Mesendoderm (in vitro differentiated cells): ENCODE measurements at regions not wholly inside any gene's neighbourhood (a gene's known extent, or its start where the extent isn't known, plus 50 kb on each side); places are given as distances from the start of the nearest gene placed in this dataset.
"Not testable (repeated sequence)": the region's sequence is repeated elsewhere in the genome, so short reads cannot be mapped to it uniquely, and the experiment has no call there.

Experiments used
- DNase-seq: peaks from one replicate; pipeline ENCODE4 v3.0.0; 2013
- H2AK5ac ChIP-seq: 2 replicates; pipeline ENCODE4 v1.6.1; 2013; ENCODE audit warnings: low read length, inconsistent platforms
- H2BK120ac ChIP-seq: 2 replicates; pipeline ENCODE4 v1.6.1; 2013; ENCODE audit warnings: low read depth, mild to moderate bottlenecking, low read length, moderate library complexity, mixed read lengths
- H2BK15ac ChIP-seq: replicated peaks from 2 replicates; pipeline ENCODE4 v1.6.1; 2013; ENCODE audit warnings: low read depth, mild to moderate bottlenecking, moderate library complexity
- H2BK5ac ChIP-seq: 2 replicates; pipeline ENCODE4 v1.6.1; 2013; ENCODE audit warnings: low read length, inconsistent platforms
- H3K18ac ChIP-seq: 2 replicates; pipeline ENCODE4 v1.6.1; 2013; ENCODE audit warnings: mild to moderate bottlenecking, low read length, mixed read lengths
- H3K23ac ChIP-seq: one replicate; pipeline ENCODE4 v1.6.1; 2013; ENCODE audit warnings: low read length
- H3K27ac ChIP-seq: 2 replicates; pipeline ENCODE4 v1.5.1; 2013; ENCODE audit warnings: low read depth, mild to moderate bottlenecking, inconsistent platforms, low read length, moderate library complexity
- H3K27me3 ChIP-seq: 2 replicates; pipeline ENCODE4 v1.6.1; 2013; ENCODE audit warnings: low read length, control low read depth, mild to moderate bottlenecking, inconsistent platforms; ENCODE audit not compliant: insufficient read depth, poor library complexity
- H3K36me3 ChIP-seq: 2 replicates; pipeline ENCODE4 v1.6.1; 2013; ENCODE audit warnings: low read length, inconsistent platforms; ENCODE audit not compliant: control insufficient read depth, insufficient read depth
- H3K4ac ChIP-seq: one replicate; pipeline ENCODE4 v1.6.1; 2013; ENCODE audit warnings: low read depth, mild to moderate bottlenecking, low read length, moderate library complexity
- H3K4me1 ChIP-seq: 2 replicates; pipeline ENCODE4 v1.6.1; 2013; ENCODE audit warnings: low read depth, low read length, inconsistent platforms; ENCODE audit not compliant: control insufficient read depth
- H3K4me2 ChIP-seq: 2 replicates; pipeline ENCODE4 v1.6.1; 2013; ENCODE audit warnings: low read length
- H3K4me3 ChIP-seq: 2 replicates; pipeline ENCODE4 v1.5.1; 2013; ENCODE audit warnings: mild to moderate bottlenecking, low read length
- H3K56ac ChIP-seq: one replicate; pipeline ENCODE4 v1.6.1; 2013; ENCODE audit warnings: low read length
- H3K79me1 ChIP-seq: 2 replicates; pipeline ENCODE4 v1.6.1; 2013; ENCODE audit warnings: low read length, inconsistent platforms
- H3K79me2 ChIP-seq: 2 replicates; pipeline ENCODE4 v1.6.1; 2013; ENCODE audit warnings: mild to moderate bottlenecking, low read length; ENCODE audit not compliant: control insufficient read depth, insufficient read depth
- H3K9ac ChIP-seq: 2 replicates; pipeline ENCODE4 v1.6.1; 2013; ENCODE audit warnings: low read length, inconsistent platforms
- H4K5ac ChIP-seq: one replicate; pipeline ENCODE4 v1.6.1; 2013; ENCODE audit warnings: low read length
- H4K8ac ChIP-seq: one replicate; pipeline ENCODE4 v1.6.1; 2013; ENCODE audit warnings: low read depth, mild to moderate bottlenecking, control low read depth, low read length, moderate library complexity
- WGBS: extraction: QIAGEN DNeasy Blood & Tissue Kit; methylation state at CpG from one replicate; pipeline ENCODE4 v1.1.7; 2013; ENCODE audit warnings: low lambda C conversion rate, missing lambda C conversion rate; ENCODE audit not compliant: insufficient coverage; ENCODE audit errors: extremely low coverage; 5-methylcytosine and 5-hydroxymethylcytosine counted together

DNA sequence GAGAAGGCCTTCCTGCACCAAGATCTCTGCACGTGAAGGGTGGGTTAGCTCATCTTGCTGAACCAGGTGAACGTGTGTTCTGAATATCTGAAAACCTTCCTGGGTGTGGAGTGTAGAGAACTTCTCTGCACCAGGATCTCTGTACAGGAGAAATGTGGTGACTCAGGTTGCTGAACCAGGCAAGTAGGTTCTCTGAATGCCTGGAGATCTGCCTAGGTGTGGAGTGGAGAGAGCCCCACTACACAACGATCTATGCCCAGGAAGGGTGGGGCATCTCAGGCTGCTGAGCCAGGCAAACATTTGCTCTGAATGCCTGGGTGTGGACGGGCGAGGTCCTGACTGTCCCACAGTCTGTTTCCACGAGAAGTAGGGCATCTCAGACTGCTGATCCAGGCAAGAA is 1002.3 kb upstream of the KCND2 start:
- Histone ChIP-seq H3K36me3 (no peaks in the 10 kb centered on the region), H4K8ac (no peak overlapping the region), H3K27ac (no peak overlapping the region), H3K56ac (no peak overlapping the region), H3K4me1 (no peaks in the 10 kb centered on the region), H3K79me1 (no peaks in the 10 kb centered on the region), H3K4me3 (no peak overlapping the region), H4K5ac (no peak overlapping the region), H2BK15ac (no peak overlapping the region), H3K4ac (no peak overlapping the region), H3K23ac (no peak overlapping the region), H2BK5ac (no peak overlapping the region), H3K27me3 (no peaks in the 10 kb centered on the region), H2BK120ac (no peak overlapping the region), H3K18ac (no peak overlapping the region), H3K9ac (no peak overlapping the region), H2AK5ac (no peak overlapping the region), H3K4me2 (no peak overlapping the region), H3K79me2 (no peaks in the 10 kb centered on the region)
- DNase-seq, result no peak
- WGBS, result no CpG with 5 or more reads among the region's 6 CpGs

DNA sequence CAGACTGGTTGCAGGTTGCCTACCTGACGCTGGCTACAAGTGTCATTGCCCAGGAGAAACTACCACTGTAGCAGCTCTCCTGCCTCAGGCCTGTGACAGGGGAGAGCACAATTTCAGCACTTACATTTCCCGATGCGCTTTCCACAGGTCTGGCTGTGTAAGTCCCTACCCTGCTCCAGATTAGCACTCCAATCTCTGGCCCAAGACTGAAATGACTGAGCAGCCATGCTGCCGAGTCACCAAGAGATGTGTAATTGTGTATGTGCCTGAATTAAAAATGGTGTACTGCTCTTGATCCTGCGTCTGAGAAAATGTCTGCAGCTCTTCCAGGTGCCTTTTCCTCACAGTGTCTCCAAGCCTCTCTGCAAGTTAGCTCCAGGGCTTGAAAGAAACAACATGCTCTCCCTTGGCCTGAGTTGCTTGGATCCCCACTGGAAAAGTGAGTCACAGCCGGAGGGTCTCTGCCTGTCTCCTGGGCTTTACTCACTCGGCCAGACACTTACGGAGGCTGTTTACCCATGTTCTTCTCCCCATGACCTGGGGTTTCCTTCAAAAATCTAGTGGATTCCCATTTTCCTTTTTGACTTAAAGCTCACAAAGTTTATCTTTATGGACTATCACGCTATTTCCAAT is 1001.7 kb upstream of the KCND2 start:
- H3K27ac ChIP-seq, result no peak overlapping the region
- H2BK15ac ChIP-seq, result no peak overlapping the region
- H3K23ac ChIP-seq, result no peak overlapping the region
- no peaks in the 10 kb centered on the region for H3K36me3 ChIP-seq
- H3K18ac ChIP-seq, result no peak overlapping the region
- no peak overlapping the region for H4K8ac ChIP-seq
- H3K9ac ChIP-seq, result no peak overlapping the region
- no peak overlapping the region for H2BK5ac ChIP-seq
- H2AK5ac ChIP-seq, result no peak overlapping the region
- no peak overlapping the region for H3K4ac ChIP-seq
- no peak overlapping the region for H4K5ac ChIP-seq
- no peaks in the 10 kb centered on the region for H3K4me1 ChIP-seq
- DNase-seq, result peak; percentile 2
- no peaks in the 10 kb centered on the region for H3K79me2 ChIP-seq
- no peaks in the 10 kb centered on the region for H3K79me1 ChIP-seq
- no peaks in the 10 kb centered on the region for H3K27me3 ChIP-seq
- H2BK120ac ChIP-seq, result no peak overlapping the region
- WGBS, result no CpG with 5 or more reads among the region's 9 CpGs
- no peak overlapping the region for H3K4me3 ChIP-seq
- H3K56ac ChIP-seq, result no peak overlapping the region
- H3K4me2 ChIP-seq, result no peak overlapping the region

DNA sequence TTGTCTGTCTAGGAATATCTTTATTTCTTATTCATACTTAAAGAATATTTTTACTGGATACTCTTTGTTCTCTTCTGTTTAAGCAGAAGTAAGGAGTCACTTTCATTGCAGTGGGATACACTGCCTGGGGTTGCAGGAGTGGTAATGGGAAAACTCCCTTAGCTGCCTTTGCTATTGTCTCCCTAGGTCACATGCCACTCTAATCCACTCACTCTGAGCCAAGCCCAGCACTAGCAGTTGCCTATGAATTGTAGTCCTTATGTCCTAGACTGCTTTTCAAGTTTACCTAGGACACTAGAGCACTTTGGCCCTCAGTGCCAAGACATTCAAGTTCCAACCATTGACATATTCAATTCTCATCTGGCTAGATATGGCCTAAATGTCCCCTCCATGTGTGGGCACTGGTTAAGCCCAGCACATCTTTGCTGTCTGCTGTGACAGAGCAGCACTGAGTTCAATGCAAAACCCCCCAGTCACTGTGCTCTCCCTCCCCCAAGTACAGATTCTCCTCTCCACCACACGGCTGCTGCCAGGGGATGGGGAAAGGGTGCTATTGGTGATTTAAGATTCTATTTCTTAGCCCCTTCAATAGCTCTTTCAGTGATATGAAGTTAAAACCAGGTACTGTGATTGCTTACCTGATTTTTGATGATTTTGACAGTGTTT is 991.7 kb upstream of the KCND2 start:
- H2BK15ac ChIP-seq, result no peak overlapping the region
- H3K27ac ChIP-seq, result no peak overlapping the region
- no peak overlapping the region for H3K18ac ChIP-seq
- WGBS, result no CpG with 5 or more reads among the region's 1 CpG
- H3K9ac ChIP-seq, result no peak overlapping the region
- H3K79me2 ChIP-seq, result no peaks in the 10 kb centered on the region
- no peak overlapping the region for H2AK5ac ChIP-seq
- no peak overlapping the region for H3K4ac ChIP-seq
- no peak overlapping the region for H2BK120ac ChIP-seq
- H3K23ac ChIP-seq, result no peak overlapping the region
- no peak overlapping the region for H3K56ac ChIP-seq
- no peak overlapping the region for H3K4me2 ChIP-seq
- H3K4me1 ChIP-seq, result no peaks in the 10 kb centered on the region
- no peak overlapping the region for H4K8ac ChIP-seq
- no peak overlapping the region for H4K5ac ChIP-seq
- no peak overlapping the region for H3K4me3 ChIP-seq
- no peaks in the 10 kb centered on the region for H3K36me3 ChIP-seq
- DNase-seq, result peak; percentile 3
- H2BK5ac ChIP-seq, result no peak overlapping the region
- H3K79me1 ChIP-seq, result no peaks in the 10 kb centered on the region
- no peaks in the 10 kb centered on the region for H3K27me3 ChIP-seq

DNA sequence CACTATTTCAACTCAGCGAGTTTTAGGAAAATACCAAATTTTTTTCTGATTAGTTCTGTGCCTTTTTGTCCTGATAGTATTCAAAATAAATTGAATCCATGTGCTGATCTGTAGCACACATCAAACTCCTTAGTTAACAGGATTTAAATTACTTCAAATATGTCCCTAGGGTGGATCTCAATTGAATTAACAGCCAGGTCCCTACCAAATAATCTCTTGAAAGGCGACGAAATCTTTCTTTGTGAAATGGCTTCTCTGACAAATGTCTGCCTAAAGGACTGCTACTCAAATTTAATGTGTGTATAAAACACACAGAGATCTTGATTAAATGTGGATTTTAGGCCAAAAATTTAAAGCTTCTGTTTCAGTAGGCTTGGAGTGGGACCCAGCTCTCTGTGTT is 989.6 kb upstream of the KCND2 start:
- no peak overlapping the region for H2BK5ac ChIP-seq
- no peaks in the 10 kb centered on the region for H3K4me1 ChIP-seq
- no peaks in the 10 kb centered on the region for H3K79me1 ChIP-seq
- no peak overlapping the region for H3K27ac ChIP-seq
- H3K79me2 ChIP-seq, result no peaks in the 10 kb centered on the region
- H3K36me3 ChIP-seq, result no peaks in the 10 kb centered on the region
- H3K56ac ChIP-seq, result no peak overlapping the region
- no peak overlapping the region for H3K23ac ChIP-seq
- no peak overlapping the region for H2BK15ac ChIP-seq
- H3K18ac ChIP-seq, result no peak overlapping the region
- H2BK120ac ChIP-seq, result no peak overlapping the region
- DNase-seq, result no peak
- WGBS, result no CpG with 5 or more reads among the region's 3 CpGs
- no peak overlapping the region for H4K8ac ChIP-seq
- H3K4me3 ChIP-seq, result no peak overlapping the region
- H2AK5ac ChIP-seq, result no peak overlapping the region
- no peak overlapping the region for H3K9ac ChIP-seq
- no peak overlapping the region for H3K4ac ChIP-seq
- no peak overlapping the region for H3K4me2 ChIP-seq
- H3K27me3 ChIP-seq, result no peaks in the 10 kb centered on the region
- no peak overlapping the region for H4K5ac ChIP-seq

DNA sequence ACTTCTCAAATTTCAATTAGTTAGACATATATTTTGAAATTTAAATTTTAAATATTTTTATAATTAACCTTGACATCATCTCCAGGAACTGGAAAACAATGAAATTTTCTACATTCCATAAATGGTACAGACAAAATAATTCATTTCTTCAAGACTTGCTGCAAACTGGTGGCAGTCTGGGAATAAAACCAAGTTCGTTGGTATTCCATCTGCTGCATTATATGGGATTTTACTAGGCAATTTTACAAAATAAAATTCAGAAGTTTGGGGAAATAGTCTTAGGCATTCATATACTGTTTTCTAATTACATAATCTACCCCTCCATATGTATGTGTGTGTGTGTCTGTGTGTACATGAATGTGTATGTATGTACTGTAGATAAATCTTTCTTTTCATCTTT is 984.6 kb upstream of the KCND2 start:
- no peak overlapping the region for H2BK15ac ChIP-seq
- H3K27ac ChIP-seq, result no peak overlapping the region
- H3K18ac ChIP-seq, result no peak overlapping the region
- no peaks in the 10 kb centered on the region for H3K79me1 ChIP-seq
- H3K4me2 ChIP-seq, result no peak overlapping the region
- no peak overlapping the region for H4K8ac ChIP-seq
- H3K23ac ChIP-seq, result no peak overlapping the region
- no peak overlapping the region for H3K4me3 ChIP-seq
- no peak overlapping the region for H2BK5ac ChIP-seq
- no peak overlapping the region for H2BK120ac ChIP-seq
- no peaks in the 10 kb centered on the region for H3K79me2 ChIP-seq
- H3K4ac ChIP-seq, result no peak overlapping the region
- WGBS, result no CpG with 5 or more reads among the region's 1 CpG
- DNase-seq, result no peak
- H3K27me3 ChIP-seq, result no peaks in the 10 kb centered on the region
- H4K5ac ChIP-seq, result no peak overlapping the region
- no peaks in the 10 kb centered on the region for H3K36me3 ChIP-seq
- H3K9ac ChIP-seq, result no peak overlapping the region
- H3K56ac ChIP-seq, result no peak overlapping the region
- H2AK5ac ChIP-seq, result no peak overlapping the region
- H3K4me1 ChIP-seq, result no peaks in the 10 kb centered on the region

DNA sequence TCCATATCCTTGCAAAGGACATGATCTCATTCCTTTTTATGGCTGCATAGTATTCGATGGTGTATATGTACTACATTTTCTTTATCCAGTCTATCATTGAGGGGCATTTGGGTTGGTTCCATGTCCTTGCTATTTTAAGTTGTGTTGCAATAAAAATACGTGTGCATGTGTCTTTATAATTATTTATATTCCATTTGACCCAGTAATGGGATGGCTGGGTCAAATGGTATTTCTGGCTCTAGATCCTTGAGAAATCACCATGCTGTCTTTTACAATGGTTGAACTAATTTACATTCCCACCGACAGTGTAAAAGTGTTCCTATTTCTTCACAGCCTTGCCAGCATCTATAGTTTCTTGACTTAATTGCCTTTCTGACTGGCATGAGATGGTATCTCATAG is 972.6 kb upstream of the KCND2 start:
- not testable (repeated sequence) for H3K18ac ChIP-seq, H3K23ac ChIP-seq, H3K27ac ChIP-seq, H3K4me2 ChIP-seq, H4K5ac ChIP-seq, H2BK5ac ChIP-seq, H3K4ac ChIP-seq, H3K36me3 ChIP-seq, DNase-seq, H3K79me2 ChIP-seq, H4K8ac ChIP-seq, H3K27me3 ChIP-seq, H3K56ac ChIP-seq, H2AK5ac ChIP-seq, H2BK15ac ChIP-seq, H3K79me1 ChIP-seq, H3K4me3 ChIP-seq, H3K9ac ChIP-seq, H3K4me1 ChIP-seq, H2BK120ac ChIP-seq
- no CpG with 5 or more reads among the region's 3 CpGs for WGBS
